HEK293T (cell line): ENCODE measurements at regions not wholly inside any gene's neighbourhood (a gene's known extent, or its start where the extent isn't known, plus 50 kb on each side); places are given as distances from the start of the nearest gene placed in this dataset.

Source experiments
- CTCF ChIA-PET: fragments of 350-600 bp; formaldehyde crosslinking; extraction: SDS; loops from one replicate; lab custom pipeline; 2021; ENCODE audit warnings: antibody characterized with exemption, inconsistent platforms; lab: Yijun Ruan, JAX
- POLR2A ChIA-PET: fragments of 350-600 bp; formaldehyde crosslinking; extraction: SDS; loops from one replicate; lab custom pipeline; 2020; ENCODE audit warnings: antibody characterized with exemption, inconsistent platforms; lab: Yijun Ruan, JAX
- DNase-seq: peaks from one replicate; pipeline ENCODE4 v3.0.0; 2012; ENCODE audit warnings: mixed read lengths; ENCODE audit errors: extremely low spot score
- ARNT ChIP-seq: fragments of 450-650 bp; IDR thresholded peaks from 2 replicates; pipeline ENCODE4 v1.6.1; 2017; ENCODE audit warnings: mild to moderate bottlenecking
- BHLHE40 ChIP-seq: fragments of 450-650 bp; IDR thresholded peaks from 2 replicates; pipeline ENCODE4 v1.6.1; 2016; ENCODE audit warnings: mild to moderate bottlenecking, moderate library complexity, borderline replicate concordance
- CTBP1 ChIP-seq: fragments of 450-650 bp; IDR thresholded peaks from 2 replicates; pipeline ENCODE4 v1.6.1; 2016; ENCODE audit warnings: borderline replicate concordance
- ELF4 ChIP-seq: fragments of 450-650 bp; IDR thresholded peaks from 2 replicates; pipeline ENCODE4 v1.6.1; 2017; ENCODE audit warnings: antibody characterized with exemption
- FOXA1 ChIP-seq: fragments of 450-650 bp; IDR thresholded peaks from 2 replicates; pipeline ENCODE4 v1.6.1; 2016; ENCODE audit warnings: mild to moderate bottlenecking
- FOXK2 ChIP-seq: fragments of 450-650 bp; IDR thresholded peaks from 2 replicates; pipeline ENCODE4 v1.6.1; 2016; ENCODE audit warnings: mild to moderate bottlenecking
- FOXM1 ChIP-seq: fragments of 450-650 bp; IDR thresholded peaks from 2 replicates; pipeline ENCODE4 v1.6.1; 2017; ENCODE audit warnings: mild to moderate bottlenecking, borderline replicate concordance
- HDGF ChIP-seq: fragments of 450-650 bp; IDR thresholded peaks from 2 replicates; pipeline ENCODE4 v1.6.1; 2017; ENCODE audit warnings: antibody characterized with exemption, borderline replicate concordance
- L3MBTL2 ChIP-seq: fragments of 450-650 bp; conservative IDR thresholded peaks from 2 replicates; pipeline ENCODE4 v1.6.1; 2016; ENCODE audit warnings: mild to moderate bottlenecking
- LEF1 ChIP-seq: fragments of 450-650 bp; IDR thresholded peaks from 2 replicates; pipeline ENCODE4 v1.6.1; 2017; ENCODE audit warnings: mild to moderate bottlenecking, borderline replicate concordance
- NFRKB ChIP-seq: fragments of 450-650 bp; IDR thresholded peaks from 2 replicates; pipeline ENCODE4 v1.6.1; 2016; ENCODE audit warnings: mild to moderate bottlenecking, moderate library complexity
- PKNOX1 ChIP-seq: fragments of 450-650 bp; IDR thresholded peaks from 2 replicates; pipeline ENCODE4 v1.6.1; 2016
- SP1 ChIP-seq: fragments of 450-650 bp; IDR thresholded peaks from 2 replicates; pipeline ENCODE4 v1.6.1; 2017
- SUZ12 ChIP-seq: fragments of 450-650 bp; IDR thresholded peaks from 2 replicates; pipeline ENCODE4 v1.6.1; 2016; ENCODE audit warnings: mild to moderate bottlenecking
- TARDBP ChIP-seq: fragments of 450-650 bp; IDR thresholded peaks from 2 replicates; pipeline ENCODE4 v1.6.1; 2016
- ZNF384 ChIP-seq: fragments of 450-650 bp; IDR thresholded peaks from 2 replicates; pipeline ENCODE4 v1.6.1; 2016

GRCh38 chr9:86541014-86541570, 186.9 kb upstream of the TUT7 start:
- POLR2A ChIA-PET = no interaction called here
- CTCF ChIA-PET = no interaction called here
- DNase-seq = no peak
- TF ChIP-seq L3MBTL2 (no peak), FOXK2 (no peak), LEF1 (no peak), FOXM1 (no peak), NFRKB (no peak), TARDBP (no peak), SP1 (no peak), ZNF384 (no peak), FOXA1 (no peak), PKNOX1 (no peak), CTBP1 (no peak)

GRCh38 chr9:86535406-86535915, 181.3 kb upstream of the TUT7 start:
- ChIA-PET CTCF (no interaction called here), POLR2A (no interaction called here)
- TF ChIP-seq FOXK2 = no peak
- DNase-seq = no peak

GRCh38 chr9:86534572-86535258, 180.5 kb upstream of the TUT7 start:
- no peak for TF ChIP-seq HDGF
- TF ChIP-seq ZNF384 = no peak
- TF ChIP-seq PKNOX1 = no peak
- no peak for TF ChIP-seq SUZ12
- no peak for TF ChIP-seq FOXM1
- TF ChIP-seq LEF1 = no peak
- no peak for TF ChIP-seq ELF4
- no peak for TF ChIP-seq ARNT
- TF ChIP-seq SP1 = no peak
- no peak for TF ChIP-seq NFRKB
- TF ChIP-seq L3MBTL2 = no peak
- no peak for TF ChIP-seq CTBP1
- POLR2A ChIA-PET = no interaction called here
- CTCF ChIA-PET = no interaction called here
- no peak for DNase-seq

GRCh38 chr9:86531971-86532640, 177.9 kb upstream of the TUT7 start:
- CTCF ChIA-PET = no interaction called here
- TF ChIP-seq BHLHE40 = no peak
- no peak for TF ChIP-seq ELF4

GRCh38 chr9:86531273-86531970, 177.2 kb upstream of the TUT7 start:
- DNase-seq = no peak
- POLR2A ChIA-PET = no interaction called here
- no peak for TF ChIP-seq FOXM1
- CTCF ChIA-PET = no interaction called here

More at GRCh38 chr9:86531971-86532640, 177.9 kb upstream of the TUT7 start:
- POLR2A ChIA-PET = no interaction called here
- DNase-seq = no peak

GRCh38 chr9:86529496-86530275, 175.5 kb upstream of the TUT7 start:
- DNase-seq = no peak
- ChIA-PET POLR2A (no interaction called here), CTCF (no interaction called here)
- TF ChIP-seq SP1 (no peak), CTBP1 (no peak), ZNF384 (no peak), BHLHE40 (no peak)

GRCh38 chr9:86526021-86526420, 171.8 kb upstream of the TUT7 start:
- DNase-seq = no peak
- TF ChIP-seq NFRKB (no peak), FOXK2 (no peak), FOXA1 (no peak), TARDBP (no peak), HDGF (no peak), CTBP1 (no peak), PKNOX1 (no peak), SP1 (no peak), ZNF384 (no peak)
- POLR2A ChIA-PET = no interaction called here
- CTCF ChIA-PET = no interaction called here
